ENCODE measurements at regions not wholly inside any gene's neighbourhood (a gene's known extent, or its start where the extent isn't known, plus 50 kb on each side); places are given as distances from the start of the nearest gene placed in this dataset.
"Not testable (repeated sequence)": the region's sequence is repeated elsewhere in the genome, so short reads cannot be mapped to it uniquely, and the experiment has no call there.

DNA sequence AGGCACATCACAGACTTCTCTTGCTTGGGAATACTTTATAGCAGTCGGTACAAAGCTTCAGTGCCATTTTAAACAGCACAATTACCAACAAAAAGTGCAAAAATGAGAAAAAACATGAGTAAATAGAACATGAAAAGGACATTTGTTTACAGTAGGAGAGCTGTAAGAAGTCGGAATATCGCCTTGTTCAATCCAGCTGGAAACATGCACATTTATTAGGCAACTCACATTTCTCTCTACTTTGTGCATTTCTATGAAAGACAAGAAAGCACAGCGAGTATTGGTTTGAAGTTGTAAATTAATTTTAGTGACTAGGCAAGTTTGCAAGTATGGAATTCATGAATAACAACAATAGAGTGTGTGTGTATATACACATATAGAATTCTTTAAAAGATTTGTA, 484.7 kb downstream of the DACH1 start:
- DNase-seq: no peak

DNA sequence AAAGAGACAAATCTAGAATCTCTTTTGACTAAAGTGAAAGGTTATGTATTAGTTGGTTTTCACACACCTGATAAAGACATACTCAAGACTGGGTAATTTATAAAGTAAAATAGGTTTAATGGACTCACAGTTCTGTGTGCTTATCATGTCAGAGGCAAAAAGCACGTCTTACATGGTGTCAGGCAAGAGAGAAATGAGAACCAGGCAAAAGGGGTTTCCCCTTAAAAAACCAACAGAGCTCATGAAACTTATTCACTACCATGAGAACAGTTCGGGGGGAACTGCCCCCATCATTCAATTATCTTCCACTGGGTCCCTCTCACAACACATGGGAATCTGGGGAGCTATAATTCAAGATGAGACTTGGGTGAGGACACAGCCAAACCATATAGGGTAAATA, 486.8 kb downstream of the DACH1 start:
- DNase-seq: no peak

GRCh38 chr13:71378961-71379905, 487.8 kb downstream of the DACH1 start:
- no peak for DNase-seq

- DNase-seq: no peak
These were observed 492.4 kb downstream of the DACH1 start for GRCh38 chr13:71374471-71375049.

DNA sequence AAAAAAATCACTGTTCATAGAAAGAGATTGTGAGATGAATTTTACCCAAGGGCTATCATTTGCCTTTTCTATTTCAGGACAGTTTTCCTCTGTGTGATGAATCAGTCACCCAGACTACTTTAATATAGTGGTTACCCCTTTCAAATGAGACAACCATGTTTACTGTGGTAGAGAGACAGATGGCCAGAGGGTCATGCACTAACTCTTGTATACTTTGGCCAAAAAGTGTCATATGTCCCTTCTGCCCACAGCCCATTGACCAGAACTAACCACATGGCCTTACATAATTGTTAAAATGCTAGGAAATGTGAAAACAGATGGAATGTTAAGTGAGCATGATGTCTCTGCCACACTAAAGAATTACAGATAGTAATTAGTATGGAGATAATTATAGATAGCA, 498.7 kb downstream of the DACH1 start:
- no peak for DNase-seq

DNA sequence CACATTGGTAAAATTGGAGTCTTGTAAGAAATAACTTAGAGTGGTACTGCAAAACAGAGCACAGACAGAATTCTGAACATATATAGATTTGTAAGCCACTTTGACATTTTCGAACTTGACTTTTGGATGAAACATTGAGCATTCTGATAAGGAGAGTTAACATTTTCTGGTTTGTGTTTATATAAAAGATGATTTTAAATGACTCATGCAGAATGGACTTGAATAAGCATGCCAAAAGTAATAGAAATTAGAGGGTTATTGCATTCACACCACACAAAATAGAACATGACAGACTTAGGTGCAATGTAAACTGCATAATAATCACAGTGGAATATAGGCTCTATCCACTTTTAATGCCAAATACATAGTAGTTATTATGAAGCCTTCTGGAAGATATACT, 507.0 kb downstream of the DACH1 start:
- DNase-seq: no peak

GRCh38 chr13:71359641-71360040, 507.4 kb downstream of the DACH1 start:
- no peak for DNase-seq

- no peak for DNase-seq
These were observed 508.8 kb downstream of the DACH1 start for GRCh38 chr13:71358218-71358617.

DNA sequence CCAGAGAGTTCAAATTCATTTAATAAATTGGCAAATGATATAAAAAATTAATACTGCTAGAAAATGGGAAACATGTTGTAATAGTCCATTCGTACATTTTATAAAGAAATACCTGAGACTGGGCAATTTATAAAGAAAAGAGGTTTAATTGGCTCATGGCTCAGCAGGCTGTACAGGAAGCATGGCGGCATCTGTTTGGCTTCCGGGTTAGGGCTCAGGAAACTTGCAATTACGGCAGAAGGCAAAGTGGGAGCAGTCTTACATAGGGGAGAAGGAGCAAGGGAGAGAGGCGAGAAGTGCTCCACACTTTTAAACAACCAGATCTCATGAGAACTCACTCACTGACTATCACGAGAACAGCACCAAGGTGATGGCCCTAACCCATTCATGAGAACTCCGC, 512.0 kb downstream of the DACH1 start:
- no peak for DNase-seq

GRCh38 chr13:71350886-71351285, 516.1 kb downstream of the DACH1 start:
- DNase-seq: no peak

GRCh38 chr13:71345856-71346255, 521.1 kb downstream of the DACH1 start:
- DNase-seq: not testable (repeated sequence)

GRCh38 chr13:71339736-71340135, 527.3 kb downstream of the DACH1 start:
- no peak for DNase-seq

DNA sequence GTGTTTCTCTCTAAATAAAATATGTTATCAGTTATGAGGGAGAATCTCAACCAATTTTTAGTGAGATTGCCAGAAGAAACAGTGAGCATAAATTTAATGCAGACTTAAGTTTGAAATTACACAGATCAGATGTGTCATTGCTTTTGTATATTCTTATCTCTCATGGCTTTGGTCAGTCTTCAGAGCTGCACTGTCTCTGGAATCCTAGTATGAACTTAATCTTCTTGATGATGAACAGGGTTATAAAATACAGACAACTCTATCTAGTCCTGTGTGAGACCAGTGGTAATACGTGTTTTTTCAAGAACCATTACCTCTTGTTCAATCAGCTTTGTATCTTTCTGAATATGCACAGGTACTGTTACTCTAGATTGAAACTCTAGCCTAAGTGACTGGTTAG, 528.0 kb downstream of the DACH1 start:
- DNase-seq: no peak

- no peak for DNase-seq
These were observed 528.9 kb downstream of the DACH1 start for GRCh38 chr13:71338070-71338469.

DNA sequence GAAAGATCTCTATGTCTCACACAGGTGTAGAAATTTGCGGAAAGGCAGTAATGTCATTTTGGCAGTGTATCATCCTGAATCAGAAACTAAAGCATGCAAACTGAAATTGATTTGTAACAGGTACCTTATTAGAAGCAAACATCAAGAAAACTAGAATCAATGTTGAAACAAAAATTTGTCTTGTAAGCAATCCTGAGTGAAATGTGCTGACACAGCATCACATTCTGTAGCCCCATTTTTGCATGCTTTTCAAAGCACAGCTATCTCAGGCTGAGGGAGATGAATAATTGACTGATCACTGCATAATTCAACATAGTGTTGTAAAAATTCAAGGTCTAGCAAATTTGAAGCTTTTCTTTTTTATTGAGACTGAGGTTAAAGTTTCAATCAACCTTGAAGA, 539.7 kb downstream of the DACH1 start:
- DNase-seq: no peak

DNA sequence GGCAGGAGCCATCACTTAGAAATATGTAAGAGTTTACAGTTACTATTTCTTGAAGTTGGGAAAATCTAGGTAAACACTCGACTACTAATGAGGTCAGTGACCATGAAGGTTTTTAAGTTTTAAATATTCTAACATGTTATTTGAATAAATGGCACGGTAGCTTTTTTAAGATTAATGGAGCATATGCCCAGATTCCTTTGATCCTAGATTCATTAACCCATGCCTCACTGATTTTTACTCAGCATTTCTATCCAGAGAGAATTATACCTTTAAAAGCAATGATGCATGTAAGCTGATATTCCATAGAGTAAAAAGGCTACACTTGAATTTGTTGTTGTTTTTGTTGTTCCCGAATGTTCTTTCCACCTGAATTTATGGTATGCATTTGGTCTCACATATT, 541.4 kb downstream of the DACH1 start:
- no peak for DNase-seq

DNA sequence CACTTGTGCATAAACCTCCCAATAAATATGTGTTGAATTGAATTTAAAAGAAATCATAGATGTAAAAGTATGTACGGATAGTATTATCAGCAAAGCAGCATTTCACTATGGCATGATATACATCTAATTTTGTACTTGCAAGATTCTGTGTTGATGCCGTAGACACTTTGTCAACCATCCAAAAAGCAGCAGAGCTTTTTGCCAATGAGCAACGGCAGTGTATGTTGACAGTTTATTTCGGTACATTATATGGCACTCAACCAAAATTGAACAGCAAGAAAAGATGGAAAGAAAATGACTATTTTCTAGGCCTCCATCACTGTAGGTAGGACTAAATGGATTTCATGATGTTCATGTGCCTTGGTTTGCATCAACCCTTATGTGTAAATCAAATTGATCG, 543.7 kb downstream of the DACH1 start:
- no peak for DNase-seq

GRCh38 chr13:71320452-71320851, 546.6 kb downstream of the DACH1 start:
- no peak for DNase-seq

GRCh38 chr13:71316792-71317363, 550.1 kb downstream of the DACH1 start:
- peak; percentile 56 for DNase-seq

DNA sequence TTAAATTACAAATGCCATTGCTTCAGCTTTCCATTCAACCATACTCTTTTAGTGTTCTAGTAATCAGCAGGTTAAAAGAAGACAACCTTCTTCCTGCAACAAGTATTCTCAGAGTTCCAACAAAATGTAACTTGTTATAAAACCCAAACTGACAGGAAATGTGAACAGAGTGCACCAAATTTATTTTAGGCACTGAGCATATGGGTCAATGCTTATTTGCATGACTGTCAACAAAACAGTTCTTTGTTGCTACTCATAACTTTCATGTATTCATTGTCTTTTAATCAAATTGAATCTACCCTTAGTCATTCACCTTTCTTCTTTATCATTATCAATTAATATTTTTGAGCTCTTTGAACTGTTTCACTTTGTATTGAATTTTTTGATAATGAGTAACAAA, 554.1 kb downstream of the DACH1 start:
- DNase-seq: no peak

- DNase-seq: no peak
These were observed 557.1 kb downstream of the DACH1 start for GRCh38 chr13:71309905-71310304.

DNA sequence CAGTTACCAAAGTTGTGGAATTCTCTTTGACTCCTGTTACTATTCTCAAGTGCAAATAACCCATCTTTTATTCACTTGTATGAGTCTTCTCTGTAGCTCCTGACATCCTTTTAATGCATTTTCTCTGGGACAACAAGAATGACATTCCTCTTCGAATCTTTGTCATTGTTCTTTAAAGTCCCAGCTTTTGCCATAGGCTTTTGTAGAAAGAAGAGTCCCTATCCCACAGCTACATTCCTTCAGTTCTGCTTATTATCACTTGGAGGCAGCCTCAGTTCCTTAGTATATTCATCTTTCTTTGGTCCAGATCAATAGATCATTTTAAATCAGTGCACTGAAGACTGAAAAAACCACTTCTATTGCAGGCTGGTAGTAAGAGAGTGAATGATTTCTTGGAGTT, 560.2 kb downstream of the DACH1 start:
- no peak for DNase-seq

DNA sequence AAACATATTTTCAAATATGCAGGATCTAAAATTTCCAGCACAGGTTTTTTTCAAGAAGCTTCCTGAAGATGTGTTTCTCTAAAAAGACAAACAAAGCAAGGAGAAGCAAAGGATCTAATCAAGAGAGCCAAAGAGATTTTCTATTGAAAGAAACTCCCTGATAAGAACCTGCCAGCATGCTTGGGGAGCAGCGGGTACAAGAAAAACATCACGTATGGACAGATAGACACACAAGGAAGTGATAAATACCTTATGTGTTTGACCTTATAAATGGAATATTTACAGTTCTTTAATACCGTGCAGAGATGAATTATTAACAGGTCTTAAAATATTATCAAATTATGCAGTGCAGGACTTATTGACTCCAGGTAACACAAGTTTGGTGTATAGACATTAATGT, 562.1 kb downstream of the DACH1 start:
- no peak for DNase-seq

DNA sequence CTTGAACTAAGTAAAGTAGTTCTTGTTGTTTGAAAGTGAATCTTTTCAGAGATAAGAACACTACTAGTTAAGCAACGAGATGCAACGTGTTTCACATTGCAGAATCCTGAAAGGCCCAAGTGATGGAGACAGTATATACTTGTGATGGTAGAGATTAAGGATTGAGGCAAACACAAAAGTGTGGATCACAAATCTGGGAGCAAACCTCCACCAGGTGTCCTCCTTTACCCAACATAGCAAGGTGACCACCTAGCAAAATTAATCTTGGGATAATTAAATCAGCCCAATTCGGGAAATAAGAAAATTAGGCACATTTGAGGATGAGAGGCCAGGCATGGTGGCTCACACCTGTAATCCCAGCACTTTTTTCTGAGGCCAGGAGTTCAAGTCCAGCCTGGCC, 563.9 kb downstream of the DACH1 start:
- peak; percentile 37 for DNase-seq

All from NCI-H1092 treated with DMSO at 0.1 percent for 48 hours (cell line).